Activated CD8-positive, alpha-beta memory T cell treated with anti-CD3 and anti-CD28 coated beads, Interleukin-2, amount 10 ng/mL, durations not matched to agents 7 days and 5 days (primary cell): ENCODE measurements at regions not wholly inside any gene's neighbourhood (a gene's known extent, or its start where the extent isn't known, plus 50 kb on each side); places are given as distances from the start of the nearest gene placed in this dataset.
"Not testable (repeated sequence)": the region's sequence is repeated elsewhere in the genome, so short reads cannot be mapped to it uniquely, and the experiment has no call there.

Experiments used
- ATAC-seq: fragments of 150-1000 bp; cut with Tn5 transposase; one replicate; pipeline ENCODE4 v1.10.0; 2021; ENCODE audit warnings: moderate library complexity
- CTCF ChIA-PET: fragments of 350-600 bp; sonication (Branson Sonifier 250); formaldehyde crosslinking; loops from one replicate; lab custom pipeline; 2021; ENCODE audit warnings: antibody characterized with exemption; lab: Charles Lee
- DNase-seq: peaks from one replicate; pipeline ENCODE4 v3.0.0-alpha.2; 2020
- H3K27ac Mint-ChIP-seq: one replicate; pipeline ENCODE4 v1.8.0; 2021; ENCODE audit warnings: mild to moderate bottlenecking, mixed read lengths
- H3K27me3 Mint-ChIP-seq: one replicate; pipeline ENCODE4 v1.8.0; 2021; ENCODE audit warnings: mixed read lengths
- H3K36me3 Mint-ChIP-seq: one replicate; pipeline ENCODE4 v1.8.0; 2021; ENCODE audit warnings: mild to moderate bottlenecking, mixed read lengths
- H3K4me1 Mint-ChIP-seq: one replicate; pipeline ENCODE4 v1.8.0; 2021; ENCODE audit warnings: mixed read lengths
- H3K4me3 Mint-ChIP-seq: one replicate; pipeline ENCODE4 v1.8.0; 2021; ENCODE audit warnings: mild to moderate bottlenecking, moderate library complexity, mixed read lengths
- H3K9me3 Mint-ChIP-seq: one replicate; pipeline ENCODE4 v1.8.0; 2022; ENCODE audit warnings: low read depth, mixed read lengths

GRCh38 chr18:78790511-78790910 lies 189.1 kb upstream of the SALL3 start:
- Mint-ChIP-seq H3K27me3 (no peaks in the 10 kb centered on the region), H3K4me3 (no peak overlapping the region)
- ATAC-seq, result no peak

GRCh38 chr18:78790960-78791359 lies 188.7 kb upstream of the SALL3 start:
- Mint-ChIP-seq H3K4me3 (no peak overlapping the region), H3K4me1 (no peaks in the 10 kb centered on the region), H3K9me3 (no peaks in the 10 kb centered on the region), H3K27ac (no peak overlapping the region), H3K36me3 (no peaks in the 10 kb centered on the region), H3K27me3 (no peaks in the 10 kb centered on the region)
- CTCF ChIA-PET, result no interaction called here
- no peak for DNase-seq
- ATAC-seq, result no peak

More at GRCh38 chr18:78790511-78790910, 189.1 kb upstream of the SALL3 start:
- H3K27ac Mint-ChIP-seq, result no peak overlapping the region
- H3K4me1 Mint-ChIP-seq, result no peaks in the 10 kb centered on the region
- DNase-seq, result no peak
- CTCF ChIA-PET, result no interaction called here
- no peaks in the 10 kb centered on the region for H3K36me3 Mint-ChIP-seq
- H3K9me3 Mint-ChIP-seq, result no peaks in the 10 kb centered on the region

- H3K36me3 Mint-ChIP-seq, result no peaks in the 10 kb centered on the region
- no peak overlapping the region for H3K27ac Mint-ChIP-seq
- CTCF ChIA-PET, result no interaction called here
- H3K27me3 Mint-ChIP-seq, result no peaks in the 10 kb centered on the region
- no peak for DNase-seq
- no peak for ATAC-seq
- no peaks in the 10 kb centered on the region for H3K9me3 Mint-ChIP-seq
- H3K4me1 Mint-ChIP-seq, result no peaks in the 10 kb centered on the region
- H3K4me3 Mint-ChIP-seq, result no peak overlapping the region
These were observed 187.5 kb upstream of the SALL3 start for GRCh38 chr18:78792094-78792493.

GRCh38 chr18:78792736-78793135 lies 186.9 kb upstream of the SALL3 start:
- CTCF ChIA-PET, result no interaction called here
- no peaks in the 10 kb centered on the region for H3K4me1 Mint-ChIP-seq
- H3K4me3 Mint-ChIP-seq, result no peak overlapping the region
- ATAC-seq, result no peak
- H3K27me3 Mint-ChIP-seq, result no peaks in the 10 kb centered on the region
- H3K27ac Mint-ChIP-seq, result no peak overlapping the region
- no peaks in the 10 kb centered on the region for H3K36me3 Mint-ChIP-seq
- DNase-seq, result no peak
- no peaks in the 10 kb centered on the region for H3K9me3 Mint-ChIP-seq

- CTCF ChIA-PET, result no interaction called here
- H3K9me3 Mint-ChIP-seq, result no peaks in the 10 kb centered on the region
- H3K4me3 Mint-ChIP-seq, result no peak overlapping the region
- ATAC-seq (no peak), DNase-seq (no peak)
- H3K36me3 Mint-ChIP-seq, result no peaks in the 10 kb centered on the region
- H3K27me3 Mint-ChIP-seq, result no peaks in the 10 kb centered on the region
- H3K4me1 Mint-ChIP-seq, result no peaks in the 10 kb centered on the region
- no peak overlapping the region for H3K27ac Mint-ChIP-seq
These were observed 186.1 kb upstream of the SALL3 start for GRCh38 chr18:78793313-78794070.

GRCh38 chr18:78794071-78794430 lies 185.6 kb upstream of the SALL3 start:
- no peaks in the 10 kb centered on the region for H3K27me3 Mint-ChIP-seq
- no peak overlapping the region for H3K27ac Mint-ChIP-seq
- ATAC-seq, result no peak
- H3K9me3 Mint-ChIP-seq, result no peaks in the 10 kb centered on the region
- CTCF ChIA-PET, result no interaction called here
- no peaks in the 10 kb centered on the region for H3K4me1 Mint-ChIP-seq
- no peaks in the 10 kb centered on the region for H3K36me3 Mint-ChIP-seq
- H3K4me3 Mint-ChIP-seq, result no peak overlapping the region
- DNase-seq, result no peak

- CTCF ChIA-PET, result no interaction called here
- no peak overlapping the region for H3K27ac Mint-ChIP-seq
- H3K9me3 Mint-ChIP-seq, result peaks cover 3% of the 10 kb centered on the region
- H3K4me3 Mint-ChIP-seq, result no peak overlapping the region
- no peaks in the 10 kb centered on the region for H3K27me3 Mint-ChIP-seq
- DNase-seq, result no peak
- no peak for ATAC-seq
- no peaks in the 10 kb centered on the region for H3K36me3 Mint-ChIP-seq
- no peaks in the 10 kb centered on the region for H3K4me1 Mint-ChIP-seq
These were observed 182.7 kb upstream of the SALL3 start for GRCh38 chr18:78796693-78797455.

- Mint-ChIP-seq H3K27me3 (no peaks in the 10 kb centered on the region), H3K4me3 (no peak overlapping the region), H3K36me3 (no peaks in the 10 kb centered on the region), H3K27ac (no peak overlapping the region), H3K9me3 (peaks cover 3% of the 10 kb centered on the region), H3K4me1 (no peaks in the 10 kb centered on the region)
- DNase-seq, result no peak
- ATAC-seq, result no peak
- CTCF ChIA-PET, result no interaction called here
These were observed 182.1 kb upstream of the SALL3 start for GRCh38 chr18:78797499-78797898.

GRCh38 chr18:78798402-78799175 lies 181.0 kb upstream of the SALL3 start:
- Mint-ChIP-seq H3K9me3 (peaks cover 3% of the 10 kb centered on the region), H3K4me3 (no peak overlapping the region), H3K27me3 (no peaks in the 10 kb centered on the region), H3K36me3 (no peaks in the 10 kb centered on the region), H3K27ac (no peak overlapping the region), H3K4me1 (no peaks in the 10 kb centered on the region)
- no peak for DNase-seq
- no peak for ATAC-seq
- CTCF ChIA-PET, result no interaction called here

- CTCF ChIA-PET, result no interaction called here
- H3K36me3 Mint-ChIP-seq, result no peaks in the 10 kb centered on the region
- H3K27me3 Mint-ChIP-seq, result no peaks in the 10 kb centered on the region
These were observed 180.1 kb upstream of the SALL3 start for GRCh38 chr18:78799382-78800089.

GRCh38 chr18:78800102-78800851 lies 179.3 kb upstream of the SALL3 start:
- not testable (repeated sequence) for H3K36me3 Mint-ChIP-seq

More at GRCh38 chr18:78799382-78800089, 180.1 kb upstream of the SALL3 start:
- DNase-seq (no peak), ATAC-seq (no peak)
- no peak overlapping the region for H3K4me3 Mint-ChIP-seq
- no peak overlapping the region for H3K27ac Mint-ChIP-seq
- peaks cover 3% of the 10 kb centered on the region for H3K9me3 Mint-ChIP-seq
- H3K4me1 Mint-ChIP-seq, result no peaks in the 10 kb centered on the region

GRCh38 chr18:78801011-78801410 lies 178.6 kb upstream of the SALL3 start:
- no peaks in the 10 kb centered on the region for H3K4me1 Mint-ChIP-seq
- no peaks in the 10 kb centered on the region for H3K36me3 Mint-ChIP-seq
- H3K9me3 Mint-ChIP-seq, result peaks cover 3% of the 10 kb centered on the region
- DNase-seq, result no peak
- H3K4me3 Mint-ChIP-seq, result no peak overlapping the region
- CTCF ChIA-PET, result no interaction called here
- H3K27ac Mint-ChIP-seq, result no peak overlapping the region
- no peak for ATAC-seq
- no peaks in the 10 kb centered on the region for H3K27me3 Mint-ChIP-seq

More at GRCh38 chr18:78800102-78800851, 179.3 kb upstream of the SALL3 start:
- H3K4me3 Mint-ChIP-seq, H3K9me3 Mint-ChIP-seq, H3K27ac Mint-ChIP-seq, H3K27me3 Mint-ChIP-seq, CTCF ChIA-PET, DNase-seq, H3K4me1 Mint-ChIP-seq, ATAC-seq: not testable (repeated sequence)

- Mint-ChIP-seq H3K9me3 (peaks cover 3% of the 10 kb centered on the region), H3K4me3 (no peak overlapping the region), H3K4me1 (no peaks in the 10 kb centered on the region), H3K27ac (no peak overlapping the region), H3K36me3 (no peaks in the 10 kb centered on the region), H3K27me3 (no peaks in the 10 kb centered on the region)
- CTCF ChIA-PET, result no interaction called here
- ATAC-seq (no peak), DNase-seq (no peak)
These were observed 176.5 kb upstream of the SALL3 start for GRCh38 chr18:78803104-78803503.
